Right lobe of liver (tissue), 4 donors: ENCODE measurements at regions not wholly inside any gene's neighbourhood (a gene's known extent, or its start where the extent isn't known, plus 50 kb on each side); places are given as distances from the start of the nearest gene placed in this dataset.

Experiments
- POLR2A ChIP-seq: fragments of 450-650 bp; IDR thresholded peaks from one replicate; pipeline ENCODE4 v1.6.1; 2017; ENCODE audit warnings: antibody characterized with exemption, mild to moderate bottlenecking
- TF ChIP-seq, protein P1 (sequence below), 4 donors: fragments of 200-600 bp in 3 of 4; fragments of 450-650 bp in 1 of 4; IDR thresholded peaks; one replicate each; pipeline versions ENCODE4 v1.5.1 to v1.8.0; 2016 to 2022; ENCODE audit warnings: antibody characterized with exemption in 4 of 4, mild to moderate bottlenecking in 2 of 4
- donor health status: DM: no; HTN: no; CAD: no.
- donor health status: DM: no; HTN: no; CAD: no.
- donor health status: DM: no; HTN: yes; CAD: no.

DNA sequence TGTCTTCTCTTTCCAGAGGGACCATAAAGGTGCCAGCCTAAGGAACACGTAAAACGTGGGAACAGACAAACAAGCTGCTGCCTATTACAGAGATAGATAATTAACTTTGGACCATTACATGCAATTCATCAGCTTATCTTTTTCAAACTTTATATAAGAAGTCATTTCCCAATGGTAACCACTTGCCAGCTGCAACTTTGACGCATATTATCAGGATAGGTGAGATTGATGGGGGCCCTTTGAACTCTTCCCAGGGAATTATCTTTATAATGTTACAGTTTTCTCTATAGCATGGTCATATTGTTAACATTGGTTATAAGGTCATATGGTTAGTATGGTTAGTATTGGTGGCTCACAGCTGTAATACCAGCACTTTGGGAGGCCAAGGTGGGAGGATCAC is 94.1 kb upstream of the BMP2K start:
- TF ChIP-seq POLR2A = no peak
- TF ChIP-seq, protein P1, sequence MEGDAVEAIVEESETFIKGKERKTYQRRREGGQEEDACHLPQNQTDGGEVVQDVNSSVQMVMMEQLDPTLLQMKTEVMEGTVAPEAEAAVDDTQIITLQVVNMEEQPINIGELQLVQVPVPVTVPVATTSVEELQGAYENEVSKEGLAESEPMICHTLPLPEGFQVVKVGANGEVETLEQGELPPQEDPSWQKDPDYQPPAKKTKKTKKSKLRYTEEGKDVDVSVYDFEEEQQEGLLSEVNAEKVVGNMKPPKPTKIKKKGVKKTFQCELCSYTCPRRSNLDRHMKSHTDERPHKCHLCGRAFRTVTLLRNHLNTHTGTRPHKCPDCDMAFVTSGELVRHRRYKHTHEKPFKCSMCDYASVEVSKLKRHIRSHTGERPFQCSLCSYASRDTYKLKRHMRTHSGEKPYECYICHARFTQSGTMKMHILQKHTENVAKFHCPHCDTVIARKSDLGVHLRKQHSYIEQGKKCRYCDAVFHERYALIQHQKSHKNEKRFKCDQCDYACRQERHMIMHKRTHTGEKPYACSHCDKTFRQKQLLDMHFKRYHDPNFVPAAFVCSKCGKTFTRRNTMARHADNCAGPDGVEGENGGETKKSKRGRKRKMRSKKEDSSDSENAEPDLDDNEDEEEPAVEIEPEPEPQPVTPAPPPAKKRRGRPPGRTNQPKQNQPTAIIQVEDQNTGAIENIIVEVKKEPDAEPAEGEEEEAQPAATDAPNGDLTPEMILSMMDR (IDR thresholded peaks at IDR 0.05) = no peak
